IPS-NIHi7 (cell line): ENCODE measurements at regions not wholly inside any gene's neighbourhood (a gene's known extent, or its start where the extent isn't known, plus 50 kb on each side); places are given as distances from the start of the nearest gene placed in this dataset.

Experiments
- DNase-seq: peaks from one replicate; pipeline ENCODE4 v3.0.0; 2012; ENCODE audit warnings: mixed read lengths; ENCODE audit errors: extremely low spot score

- DNase-seq = no peak
Observed at GRCh38 chr1:68378296-68379084, 71.3 kb downstream of the RPE65 start.

- DNase-seq = peak; percentile 14
Observed at GRCh38 chr1:68377098-68377497, 72.7 kb downstream of the RPE65 start.

- no peak for DNase-seq
Observed at GRCh38 chr1:68376441-68376840, 73.3 kb downstream of the RPE65 start.

GRCh38 chr1:68375919-68376318, 73.8 kb downstream of the RPE65 start:
- DNase-seq = no peak

GRCh38 chr1:68373173-68373572, 76.6 kb downstream of the RPE65 start:
- no peak for DNase-seq

- peak; percentile 44 for DNase-seq
Observed at GRCh38 chr1:68372487-68372886, 77.3 kb downstream of the RPE65 start.

- DNase-seq = no peak
Observed at GRCh38 chr1:68370101-68370915, 79.4 kb downstream of the RPE65 start.

- DNase-seq = no peak
Observed at GRCh38 chr1:68366572-68366971, 83.2 kb downstream of the RPE65 start.

- no peak for DNase-seq
Observed at GRCh38 chr1:68365709-68366382, 83.9 kb downstream of the RPE65 start.

- DNase-seq = no peak
Observed at GRCh38 chr1:68363339-68363738, 86.4 kb downstream of the RPE65 start.

GRCh38 chr1:68361346-68361910, 88.3 kb downstream of the RPE65 start:
- DNase-seq = no peak

GRCh38 chr1:68359045-68359444, 90.7 kb downstream of the RPE65 start:
- DNase-seq = no peak

- DNase-seq = no peak
Observed at GRCh38 chr1:68358439-68358838, 91.3 kb downstream of the RPE65 start.

- no peak for DNase-seq
Observed at GRCh38 chr1:68355614-68356013, 94.1 kb downstream of the RPE65 start.

- DNase-seq = no peak
Observed at GRCh38 chr1:68352202-68352601, 97.6 kb downstream of the RPE65 start.

- no peak for DNase-seq
Observed at GRCh38 chr1:68347415-68347814, 102.3 kb downstream of the RPE65 start.

GRCh38 chr1:68346188-68346808, 103.5 kb downstream of the RPE65 start:
- peak; percentile 20 for DNase-seq

GRCh38 chr1:68344208-68344607, 105.5 kb downstream of the RPE65 start:
- no peak for DNase-seq

GRCh38 chr1:68340951-68341350, 108.6 kb upstream of the WLS start:
- DNase-seq = no peak

GRCh38 chr1:68339505-68339904, 107.2 kb upstream of the WLS start:
- DNase-seq = no peak

GRCh38 chr1:68338081-68338480, 105.8 kb upstream of the WLS start:
- no peak for DNase-seq

GRCh38 chr1:68332041-68332440, 99.7 kb upstream of the WLS start:
- DNase-seq = no peak
